Subcutaneous abdominal adipose tissue (tissue), 5 donors: ENCODE measurements at regions not wholly inside any gene's neighbourhood (a gene's known extent, or its start where the extent isn't known, plus 50 kb on each side); places are given as distances from the start of the nearest gene placed in this dataset.

ENCODE experiments used
- H3K27ac ChIP-seq: one replicate; pipeline ENCODE4 v1.7.0; 2013; ENCODE audit warnings: low read depth, mild to moderate bottlenecking, inconsistent platforms, low read length, moderate library complexity
- H3K27me3 ChIP-seq, 5 donors: one replicate each; pipeline ENCODE4 v1.7.0; 2013; ENCODE audit warnings: low read length in 5 of 5, inconsistent platforms in 1 of 5; ENCODE audit not compliant: control insufficient read depth in 5 of 5, insufficient read depth in 4 of 5
- H3K36me3 ChIP-seq, 5 donors: one replicate each; pipeline ENCODE4 v1.7.0; 2013; ENCODE audit warnings: low read length in 5 of 5; ENCODE audit not compliant: control insufficient read depth in 5 of 5, insufficient read depth in 5 of 5
- H3K4me1 ChIP-seq, 5 donors: one replicate each; pipeline ENCODE4 v1.7.0; 2013; ENCODE audit warnings: low read length in 5 of 5, mild to moderate bottlenecking in 3 of 5, moderate library complexity in 1 of 5; ENCODE audit not compliant: control insufficient read depth in 5 of 5, insufficient read depth in 5 of 5
- H3K4me3 ChIP-seq, 5 donors: one replicate each; pipeline ENCODE4 v1.7.0; 2013; ENCODE audit warnings: low read length in 5 of 5, low read depth in 1 of 5
- H3K9ac ChIP-seq, 5 donors: one replicate each; pipeline ENCODE4 v1.7.0; 2013; ENCODE audit warnings: low read length in 5 of 5, mild to moderate bottlenecking in 4 of 5, moderate library complexity in 3 of 5
- H3K9me3 ChIP-seq, 5 donors: one replicate each; pipeline ENCODE4 v1.7.0; 2013; ENCODE audit warnings: low read length in 5 of 5; ENCODE audit not compliant: control insufficient read depth in 5 of 5
- donor health status: healthy.
- donor health status: healthy.
- donor health status: healthy.
- donor health status: healthy.
- donor health status: healthy.

- Histone ChIP-seq H3K36me3 (no peaks in the 10 kb centered on the region), H3K4me1 (no peaks in the 10 kb centered on the region), H3K4me3 (no peak overlapping the region), H3K9ac (no peak overlapping the region), H3K27me3 (no peaks in the 10 kb centered on the region), H3K27ac (no peak overlapping the region), H3K9me3 (no peaks in the 10 kb centered on the region)
Measured at GRCh38 chr18:28359176-28359575, 182.2 kb upstream of the CDH2 start.

GRCh38 chr18:28357766-28358401 is 181.0 kb upstream of the CDH2 start:
- Histone ChIP-seq H3K27ac (no peak overlapping the region), H3K9ac (no peak overlapping the region), H3K36me3 (no peaks in the 10 kb centered on the region)

GRCh38 chr18:28350821-28351220 is 173.9 kb upstream of the CDH2 start:
- Histone ChIP-seq H3K4me1 (no peaks in the 10 kb centered on the region), H3K36me3 (no peaks in the 10 kb centered on the region), H3K9ac (no peak overlapping the region), H3K4me3 (no peak overlapping the region), H3K27me3 (no peaks in the 10 kb centered on the region), H3K9me3 (no peaks in the 10 kb centered on the region), H3K27ac (no peak overlapping the region)

More at GRCh38 chr18:28357766-28358401, 181.0 kb upstream of the CDH2 start:
- Histone ChIP-seq H3K27me3 (no peaks in the 10 kb centered on the region), H3K9me3 (no peaks in the 10 kb centered on the region), H3K4me3 (no peak overlapping the region), H3K4me1 (no peaks in the 10 kb centered on the region)

- H3K9ac ChIP-seq, result no peak overlapping the region
- H3K4me1 ChIP-seq, result no peaks in the 10 kb centered on the region
- no peaks in the 10 kb centered on the region for H3K36me3 ChIP-seq
- no peak overlapping the region for H3K27ac ChIP-seq
- no peak overlapping the region for H3K4me3 ChIP-seq
- no peaks in the 10 kb centered on the region for H3K27me3 ChIP-seq
- H3K9me3 ChIP-seq, result no peaks in the 10 kb centered on the region
Measured at GRCh38 chr18:28342231-28342630, 165.3 kb upstream of the CDH2 start.

GRCh38 chr18:28338316-28338715 is 161.4 kb upstream of the CDH2 start:
- no peaks in the 10 kb centered on the region for H3K27me3 ChIP-seq
- H3K36me3 ChIP-seq, result no peaks in the 10 kb centered on the region
- H3K4me3 ChIP-seq, result no peak overlapping the region
- H3K9me3 ChIP-seq, result peaks cover 0 to 3% (median 0%) of the 10 kb centered on the region in 5 donors
- no peak overlapping the region for H3K27ac ChIP-seq
- no peak overlapping the region for H3K9ac ChIP-seq
- H3K4me1 ChIP-seq, result no peaks in the 10 kb centered on the region

GRCh38 chr18:28334516-28334915 is 157.6 kb upstream of the CDH2 start:
- Histone ChIP-seq H3K4me1 (no peaks in the 10 kb centered on the region), H3K4me3 (no peak overlapping the region), H3K36me3 (no peaks in the 10 kb centered on the region), H3K9ac (no peak overlapping the region), H3K27me3 (no peaks in the 10 kb centered on the region), H3K9me3 (peaks cover 0 to 3% (median 0%) of the 10 kb centered on the region in 5 donors), H3K27ac (no peak overlapping the region)

GRCh38 chr18:28332071-28332470 is 155.1 kb upstream of the CDH2 start:
- H3K9me3 ChIP-seq, result peaks cover 0 to 3% (median 0%) of the 10 kb centered on the region in 5 donors
- no peaks in the 10 kb centered on the region for H3K36me3 ChIP-seq
- H3K4me1 ChIP-seq, result no peaks in the 10 kb centered on the region
- H3K27me3 ChIP-seq, result no peaks in the 10 kb centered on the region
- no peak overlapping the region for H3K4me3 ChIP-seq
- no peak overlapping the region for H3K27ac ChIP-seq
- H3K9ac ChIP-seq, result no peak overlapping the region

GRCh38 chr18:28331551-28331950 is 154.6 kb upstream of the CDH2 start:
- Histone ChIP-seq H3K9ac (no peak overlapping the region), H3K4me1 (no peaks in the 10 kb centered on the region), H3K36me3 (no peaks in the 10 kb centered on the region), H3K27me3 (no peaks in the 10 kb centered on the region), H3K9me3 (peaks cover 0 to 2% (median 0%) of the 10 kb centered on the region in 5 donors), H3K27ac (no peak overlapping the region), H3K4me3 (no peak overlapping the region)

GRCh38 chr18:28313602-28314001 is 136.7 kb upstream of the CDH2 start:
- Histone ChIP-seq H3K27me3 (no peaks in the 10 kb centered on the region), H3K4me1 (no peaks in the 10 kb centered on the region), H3K9me3 (peaks cover 0 to 2% (median 0%) of the 10 kb centered on the region in 5 donors), H3K4me3 (no peak overlapping the region), H3K27ac (no peak overlapping the region), H3K36me3 (no peaks in the 10 kb centered on the region), H3K9ac (no peak overlapping the region)

GRCh38 chr18:28288784-28289183 is 111.9 kb upstream of the CDH2 start:
- no peak overlapping the region for H3K4me3 ChIP-seq

More at GRCh38 chr18:28288784-28289183, 111.9 kb upstream of the CDH2 start:
- no peaks in the 10 kb centered on the region for H3K36me3 ChIP-seq
- no peak overlapping the region for H3K9ac ChIP-seq
- H3K27ac ChIP-seq, result no peak overlapping the region
- peaks cover 0 to 1% (median 0%) of the 10 kb centered on the region in 5 donors for H3K9me3 ChIP-seq
- no peaks in the 10 kb centered on the region for H3K27me3 ChIP-seq
- no peaks in the 10 kb centered on the region for H3K4me1 ChIP-seq
